IMR-90 (cell line): ENCODE measurements at regions not wholly inside any gene's neighbourhood (a gene's known extent, or its start where the extent isn't known, plus 50 kb on each side); places are given as distances from the start of the nearest gene placed in this dataset.

Experiments
- ATAC-seq: fragments of 200-7000 bp; cut with Tn5 transposase; 2 replicates; pipeline ENCODE4 v1.9.1; 2020; ENCODE audit warnings: low read depth, mild to moderate bottlenecking, moderate library complexity
- BruUV-seq: library from RNA; stranded (reverse); fragments of 400-500 nt; replicated peaks from 2 replicates; lab custom pipeline; 2021; lab: Mats Ljungman, UMichigan
- CTCF ChIA-PET: fragments of 300-600 bp; formaldehyde crosslinking; extraction: SDS; loops from one replicate; lab custom pipeline; 2021; ENCODE audit warnings: antibody characterized with exemption; lab: Yijun Ruan, JAX
- POLR2A ChIA-PET: fragments of 300-600 bp; sonication (Branson Sonifier 250); formaldehyde crosslinking; loops from one replicate; lab custom pipeline; 2022; ENCODE audit warnings: antibody characterized with exemption; ENCODE audit not compliant: unreplicated experiment; lab: Charles Lee
- DNase-seq: peaks from one replicate; pipeline ENCODE4 v3.0.0; 2013
- H2AFZ ChIP-seq: replicated peaks from 2 replicates; pipeline ENCODE3; 2013; ENCODE audit warnings: low read length, mild to moderate bottlenecking; ENCODE audit not compliant: poor library complexity
- H2AK5ac ChIP-seq: 2 replicates; pipeline ENCODE4 v1.6.1; 2013; ENCODE audit warnings: low read depth, low read length, inconsistent platforms
- H2AK9ac ChIP-seq: replicated peaks from 2 replicates; pipeline ENCODE3; 2013; ENCODE audit warnings: mild to moderate bottlenecking, low read depth, low read length, moderate library complexity; ENCODE audit not compliant: poor library complexity
- H2BK120ac ChIP-seq: 2 replicates; pipeline ENCODE4 v1.6.1; 2013; ENCODE audit warnings: low read depth, low read length, inconsistent platforms
- H2BK15ac ChIP-seq: 3 replicates; pipeline ENCODE4 v1.6.1; 2013; ENCODE audit warnings: low read depth, low read length, inconsistent platforms
- H2BK20ac ChIP-seq: 2 replicates; pipeline ENCODE4 v1.6.1; 2013; ENCODE audit warnings: low read depth, mild to moderate bottlenecking, inconsistent platforms, low read length, moderate library complexity
- H2BK5ac ChIP-seq: 2 replicates; pipeline ENCODE4 v1.6.1; 2013; ENCODE audit warnings: mild to moderate bottlenecking, low read depth, low read length, inconsistent platforms; ENCODE audit not compliant: poor library complexity, severe bottlenecking
- H3K14ac ChIP-seq: replicated peaks from 2 replicates; pipeline ENCODE4 v1.6.1; 2013; ENCODE audit warnings: low read depth, low read length, inconsistent platforms
- H3K18ac ChIP-seq: 2 replicates; pipeline ENCODE4 v1.6.1; 2013; ENCODE audit warnings: low read depth, low read length, control low read depth
- H3K23ac ChIP-seq: 2 replicates; pipeline ENCODE4 v1.6.1; 2013; ENCODE audit warnings: low read depth, low read length, inconsistent platforms
- H3K27ac ChIP-seq: 2 replicates; pipeline ENCODE4 v1.5.1; 2013; ENCODE audit warnings: mild to moderate bottlenecking, control low read depth, low read length; ENCODE audit not compliant: insufficient read depth
- H3K27me3 ChIP-seq: 2 replicates; pipeline ENCODE4 v1.6.1; 2013; ENCODE audit warnings: low read length; ENCODE audit not compliant: control insufficient read depth, insufficient read depth
- H3K36me3 ChIP-seq: 2 replicates; pipeline ENCODE4 v1.6.1; 2013; ENCODE audit warnings: low read length, mixed read lengths; ENCODE audit not compliant: control insufficient read depth, insufficient read depth
- H3K4ac ChIP-seq: 2 replicates; pipeline ENCODE4 v1.6.1; 2013; ENCODE audit warnings: low read depth, low read length, inconsistent platforms
- H3K4me1 ChIP-seq: 2 replicates; pipeline ENCODE4 v1.6.1; 2013; ENCODE audit warnings: low read length, mixed read lengths; ENCODE audit not compliant: control insufficient read depth, insufficient read depth
- H3K4me2 ChIP-seq: 2 replicates; pipeline ENCODE4 v1.6.1; 2013; ENCODE audit warnings: low read depth, mild to moderate bottlenecking, control low read depth, low read length, moderate library complexity
- H3K4me3 ChIP-seq: 2 replicates; pipeline ENCODE4 v1.5.1; 2013; ENCODE audit warnings: low read depth, mild to moderate bottlenecking, control low read depth, low read length, moderate library complexity; ENCODE audit not compliant: insufficient read depth
- H3K56ac ChIP-seq: 2 replicates; pipeline ENCODE4 v1.6.1; 2013; ENCODE audit warnings: low read length, inconsistent platforms; ENCODE audit not compliant: insufficient read depth; ENCODE audit errors: extremely low read depth
- H3K79me1 ChIP-seq, 2 experiments: 2 replicates each; pipeline ENCODE4 v1.6.1; 2013; ENCODE audit warnings: low read length in 2 of 2, inconsistent platforms in 1 of 2, low read depth in 1 of 2
- H3K9ac ChIP-seq: 2 replicates; pipeline ENCODE4 v1.6.1; 2013; ENCODE audit warnings: low read depth, low read length, control low read depth
- H3K9me1 ChIP-seq: 2 replicates; pipeline ENCODE4 v1.6.1; 2013; ENCODE audit warnings: low read length, inconsistent platforms; ENCODE audit not compliant: insufficient read depth
- H3K9me3 ChIP-seq: 2 replicates; pipeline ENCODE4 v1.6.1; 2013; ENCODE audit warnings: low read length; ENCODE audit not compliant: control insufficient read depth, insufficient read depth
- H4K20me1 ChIP-seq: 2 replicates; pipeline ENCODE4 v1.6.1; 2013; ENCODE audit warnings: low read length, inconsistent platforms; ENCODE audit not compliant: insufficient read depth
- H4K5ac ChIP-seq: 2 replicates; pipeline ENCODE4 v1.6.1; 2013; ENCODE audit warnings: mild to moderate bottlenecking, low read depth, low read length, control low read depth
- H4K8ac ChIP-seq, 2 experiments: 2 replicates each; pipeline ENCODE4 v1.6.1; 2013; ENCODE audit warnings: low read depth in 2 of 2, low read length in 2 of 2, control low read depth in 1 of 2, inconsistent platforms in 1 of 2
- H4K91ac ChIP-seq: 2 replicates; pipeline ENCODE4 v1.6.1; 2013; ENCODE audit warnings: low read depth, low read length, inconsistent platforms; ENCODE audit not compliant: insufficient read depth
- BHLHE40 ChIP-seq: fragments of 150-350 bp; IDR thresholded peaks from 2 replicates; pipeline ENCODE4 v1.6.1; 2016; ENCODE audit warnings: mild to moderate bottlenecking, low read depth, low read length
- MAZ ChIP-seq: IDR thresholded peaks from 2 replicates; pipeline ENCODE4 v1.6.1; 2012; ENCODE audit warnings: low read depth, mild to moderate bottlenecking, low read length, improper control_type of control experiment, moderate library complexity, borderline replicate concordance
- MXI1 ChIP-seq: IDR thresholded peaks from 2 replicates; pipeline ENCODE4 v1.6.1; 2012; ENCODE audit warnings: low read depth, mild to moderate bottlenecking, low read length, moderate library complexity, borderline replicate concordance
- NFE2L2 ChIP-seq: fragments of 150-350 bp; IDR thresholded peaks from 2 replicates; pipeline ENCODE4 v1.6.1; 2016; ENCODE audit warnings: low read depth, mild to moderate bottlenecking, low read length
- POLR2A ChIP-seq: IDR thresholded peaks from 2 replicates; pipeline ENCODE4 v1.6.1; 2012; ENCODE audit warnings: mild to moderate bottlenecking, low read depth, low read length
- WGBS, 2 experiments: methylation state at CpG; one replicate each; pipeline versions ENCODE4 v1.1.5 to v1.1.7; 2013; ENCODE audit warnings: missing lambda C conversion rate in 2 of 2; ENCODE audit not compliant: insufficient read length in 1 of 2; ENCODE audit errors: extremely low coverage in 2 of 2; 5-methylcytosine and 5-hydroxymethylcytosine counted together
- dilution Hi-C: fragments of 300-500 bp; cut with HindIII; formaldehyde crosslinking; loops from one replicate; pipeline ENCODE4 v1.14.3; 2018; ENCODE audit warnings: low sequenced_read_pairs; ENCODE audit not compliant: unreplicated experiment
- in situ Hi-C: fragments of 300-500 bp; cut with MboI; formaldehyde crosslinking; loops from 3 replicates; pipeline ENCODE4 v1.14.3; 2019; ENCODE audit warnings: low sequenced_read_pairs, inconsistent platforms, mixed read lengths
- intact Hi-C: fragments of 100-400 bp; cut with micrococcal nuclease; formaldehyde crosslinking; loops from 2 replicates; pipeline ENCODE4 v1.10.0; 2022

GRCh38 chr6:113562248-113562647, 294.9 kb upstream of the MARCKS start:
- Histone ChIP-seq H2BK15ac (no peak overlapping the region), H4K20me1 (no peaks in the 10 kb centered on the region), H3K4me1 (peaks cover 7% of the 10 kb centered on the region), H3K4me2 (no peak overlapping the region), H3K23ac (no peak overlapping the region), H3K27ac (no peak overlapping the region), H3K4ac (no peak overlapping the region; the same call in 1 of the 2 replicates), H2BK20ac (no peak overlapping the region), H3K14ac (no peak overlapping the region), H3K56ac (no peak overlapping the region), H2AFZ (no peak overlapping the region), H3K27me3 (no peaks in the 10 kb centered on the region), H3K4me3 (no peak overlapping the region), H2BK5ac (no peak overlapping the region), H3K9me3 (no peaks in the 10 kb centered on the region), H2BK120ac (no peak overlapping the region), H2AK9ac (no peak overlapping the region), H3K18ac (no peak overlapping the region), H3K9me1 (peaks cover 7% of the 10 kb centered on the region), H3K9ac (no peak overlapping the region), H3K79me1 (no peaks in the 10 kb centered on the region), H3K36me3 (no peaks in the 10 kb centered on the region), H4K8ac (no peak overlapping the region), H2AK5ac (no peak overlapping the region), H4K5ac (no peak overlapping the region), H4K91ac (no peak overlapping the region)
- no peak for TF ChIP-seq NFE2L2
- no peak for TF ChIP-seq MXI1
- TF ChIP-seq MAZ = no peak
- TF ChIP-seq POLR2A = no peak
- no peak for TF ChIP-seq BHLHE40
- WGBS, 2 experiments = no CpG with 5 or more reads among the region's 2 CpGs
- BruUV-seq = no TSS peak
- ChIA-PET CTCF (no interaction called here), POLR2A (no interaction called here)
- in situ Hi-C loops (no loop called here), dilution Hi-C loops (no loop called here), intact Hi-C loops (loop anchor here (10.0 kb wide), 2 partner anchors 133 to 437 kb away; no protein-coding TSS in a partner anchor)
- DNase-seq (no peak), ATAC-seq (no peak)
